ENCODE measurements at regions not wholly inside any gene's neighbourhood (a gene's known extent, or its start where the extent isn't known, plus 50 kb on each side); places are given as distances from the start of the nearest gene placed in this dataset.
"Not testable (repeated sequence)": the region's sequence is repeated elsewhere in the genome, so short reads cannot be mapped to it uniquely, and the experiment has no call there.

- H3K27ac ChIP-seq = no peak overlapping the region
- H3K9me3 ChIP-seq = peaks cover 0 to 5% (median 0%) of the 10 kb centered on the region in 4 donors
- TF ChIP-seq POLR2A (IDR thresholded peaks at IDR 0.05) = no peak
- TF ChIP-seq CTCF (IDR thresholded peaks at IDR 0.05) = no peak
- H3K36me3 ChIP-seq = no peaks in the 10 kb centered on the region
- H3K27me3 ChIP-seq = no peaks in the 10 kb centered on the region
- H3K4me3 ChIP-seq = no peak overlapping the region
- no peak for DNase-seq
- H3K4me1 ChIP-seq = no peaks in the 10 kb centered on the region
Observed at GRCh38 chr15:49723981-49724380, 103.1 kb downstream of the DTWD1 start.

GRCh38 chr15:49731187-49732099 lies 110.6 kb downstream of the DTWD1 start:
- H3K4me1 ChIP-seq = peaks cover 0 to 9% (median 0%) of the 10 kb centered on the region in 4 donors
- H3K27me3 ChIP-seq = no peaks in the 10 kb centered on the region
- DNase-seq = no peak
- no peaks in the 10 kb centered on the region for H3K36me3 ChIP-seq
- H3K9me3 ChIP-seq = peaks cover 0 to 4% (median 0%) of the 10 kb centered on the region in 4 donors
- TF ChIP-seq CTCF (IDR thresholded peaks at IDR 0.05) (no peak), POLR2A (IDR thresholded peaks at IDR 0.05) (no peak)
- no peak overlapping the region for H3K27ac ChIP-seq
- H3K4me3 ChIP-seq = no peak overlapping the region

- not testable (repeated sequence) for DNase-seq, H3K27me3 ChIP-seq, H3K4me1 ChIP-seq, H3K36me3 ChIP-seq, H3K9me3 ChIP-seq, H3K4me3 ChIP-seq, H3K27ac ChIP-seq
Observed at GRCh38 chr15:49732109-49732508, 111.3 kb downstream of the DTWD1 start.

- H3K9me3 ChIP-seq, H3K4me3 ChIP-seq, H3K27me3 ChIP-seq, H3K27ac ChIP-seq, H3K4me1 ChIP-seq, DNase-seq, H3K36me3 ChIP-seq: not testable (repeated sequence)
Observed at GRCh38 chr15:49734089-49734488, 113.2 kb downstream of the DTWD1 start.

- Histone ChIP-seq H3K9me3 (no peaks in the 10 kb centered on the region), H3K27me3 (no peaks in the 10 kb centered on the region), H3K4me3 (no peak overlapping the region), H3K27ac (no peak overlapping the region), H3K36me3 (no peaks in the 10 kb centered on the region), H3K4me1 (peaks cover 0 to 9% (median 0%) of the 10 kb centered on the region in 4 donors)
- TF ChIP-seq POLR2A (IDR thresholded peaks at IDR 0.05) (no peak), CTCF (IDR thresholded peaks at IDR 0.05) (no peak)
- DNase-seq = no peak
Observed at GRCh38 chr15:49734831-49735508, 114.1 kb downstream of the DTWD1 start.

GRCh38 chr15:49737127-49737526 lies 116.3 kb downstream of the DTWD1 start:
- H3K9me3 ChIP-seq = no peaks in the 10 kb centered on the region
- no peaks in the 10 kb centered on the region for H3K36me3 ChIP-seq
- no peaks in the 10 kb centered on the region for H3K27me3 ChIP-seq
- no peak overlapping the region for H3K27ac ChIP-seq
- no peak overlapping the region for H3K4me3 ChIP-seq
- TF ChIP-seq CTCF (IDR thresholded peaks at IDR 0.05) = no peak
- TF ChIP-seq POLR2A (IDR thresholded peaks at IDR 0.05) = no peak
- peaks cover 0 to 9% (median 0%) of the 10 kb centered on the region in 4 donors for H3K4me1 ChIP-seq
- no peak for DNase-seq

Data from Peyer's patch (tissue), 4 donors.